NCI-H2196 (cell line): ENCODE measurements at regions not wholly inside any gene's neighbourhood (a gene's known extent, or its start where the extent isn't known, plus 50 kb on each side); places are given as distances from the start of the nearest gene placed in this dataset.
"Not testable (repeated sequence)": the region's sequence is repeated elsewhere in the genome, so short reads cannot be mapped to it uniquely, and the experiment has no call there.

Experiments used
- DNase-seq: peaks from one replicate; lab custom pipeline; 2025; ENCODE audit not compliant: unreplicated experiment; lab: John Stamatoyannopoulos, UW

DNA sequence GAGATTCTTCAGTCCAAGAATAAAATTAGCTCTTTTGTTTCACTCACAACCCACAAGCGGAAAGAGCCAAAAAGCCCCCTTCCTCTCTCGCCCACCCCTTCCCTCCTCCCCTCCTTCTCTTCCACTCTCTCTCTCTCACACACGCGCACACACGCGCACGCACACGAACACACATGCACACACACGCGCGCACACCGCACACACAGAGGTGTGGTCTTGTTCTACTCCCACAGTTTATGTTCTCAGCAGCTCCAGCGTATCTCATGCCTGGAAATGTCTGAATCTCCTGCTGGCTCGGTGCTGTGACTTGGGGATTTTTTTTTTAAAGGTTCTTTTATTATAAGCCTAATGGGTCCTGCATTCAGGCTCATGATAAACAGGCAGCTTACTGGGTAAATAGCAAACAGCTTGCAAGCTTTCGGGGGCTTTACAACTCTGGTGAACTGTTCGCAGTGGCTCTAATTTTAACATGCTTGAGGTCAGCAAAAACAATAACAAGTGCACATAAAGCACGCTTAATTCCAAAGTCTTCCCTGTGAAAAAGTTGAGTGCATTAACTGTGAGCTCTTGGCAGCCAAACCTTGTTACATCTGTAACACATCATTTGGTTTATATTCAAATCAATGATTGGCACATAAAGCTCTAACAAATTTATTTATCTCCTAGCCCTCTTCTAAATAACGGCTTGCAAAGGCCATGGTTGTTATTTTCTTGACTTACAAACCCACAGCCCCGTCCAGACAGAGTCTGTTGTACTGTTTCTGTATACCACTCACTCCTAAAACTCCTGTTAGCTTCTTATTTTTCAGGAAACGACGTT lies 424.1 kb upstream of the MGMT start:
- no peak for DNase-seq

DNA sequence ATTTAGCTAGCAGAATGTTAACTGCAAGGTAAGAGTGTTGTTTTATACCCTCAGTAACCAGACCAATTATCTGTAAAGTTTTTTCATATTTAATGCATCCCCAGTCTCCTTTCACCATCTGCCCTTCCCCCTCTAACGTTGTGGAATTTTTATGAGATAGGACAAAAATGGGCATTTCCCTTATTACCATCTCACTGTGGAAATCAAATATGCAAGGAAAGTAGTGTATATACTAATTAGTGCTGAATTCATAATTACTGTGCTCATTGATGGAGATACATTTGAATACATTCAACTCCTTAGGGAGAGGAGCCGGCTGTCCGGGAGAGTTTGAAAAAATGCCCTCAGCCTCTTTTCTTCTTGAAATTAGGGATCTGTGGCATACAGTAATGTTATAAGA lies 423.4 kb upstream of the MGMT start:
- no peak for DNase-seq

- DNase-seq = no peak
Observed at GRCh38 chr10:129045599-129045998, 421.4 kb upstream of the MGMT start.

GRCh38 chr10:129046065-129046681 lies 420.9 kb upstream of the MGMT start:
- DNase-seq = no peak

DNA sequence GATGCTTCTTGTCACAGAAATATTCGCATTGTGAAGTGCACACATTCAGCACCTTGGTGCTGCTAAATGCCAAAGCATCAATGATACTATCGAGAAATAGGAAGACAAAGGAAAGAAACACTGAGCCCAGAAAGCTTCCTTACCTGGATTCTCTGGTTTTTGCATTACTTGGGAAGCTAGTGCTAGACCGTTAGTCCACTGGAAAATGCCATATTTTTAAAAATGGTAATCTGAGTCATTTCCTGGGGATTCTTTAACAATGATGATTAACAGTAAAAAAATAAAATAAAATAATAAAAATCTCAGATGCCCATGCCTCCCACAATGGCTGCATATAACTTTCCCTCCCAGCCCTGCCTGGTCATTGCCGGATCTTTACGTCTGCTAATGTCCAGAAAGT lies 420.1 kb upstream of the MGMT start:
- no peak for DNase-seq

GRCh38 chr10:129047600-129047999 lies 419.4 kb upstream of the MGMT start:
- DNase-seq = no peak

DNA sequence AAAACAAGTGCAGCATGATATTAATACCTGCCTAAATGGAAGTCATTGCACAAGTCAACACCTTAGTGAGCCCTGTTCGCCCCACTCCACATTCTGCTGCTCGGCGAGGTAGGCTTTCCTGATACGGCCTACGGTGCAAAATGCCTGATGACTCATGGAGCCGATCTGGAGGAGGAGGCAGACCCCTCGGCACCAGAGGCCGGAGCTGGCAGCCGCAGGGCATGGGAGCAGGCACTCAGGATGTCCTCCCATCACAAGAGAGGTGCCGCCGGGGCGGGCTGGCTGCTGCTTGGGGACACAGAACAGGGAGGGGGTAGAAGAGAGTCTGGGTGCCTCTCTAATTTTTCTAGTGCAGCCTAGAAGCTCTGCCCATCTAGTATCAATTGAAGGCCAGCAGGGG lies 418.5 kb upstream of the MGMT start:
- DNase-seq = no peak

GRCh38 chr10:129049501-129049900 lies 417.5 kb upstream of the MGMT start:
- no peak for DNase-seq

- no peak for DNase-seq
Observed at GRCh38 chr10:129055225-129055624, 411.8 kb upstream of the MGMT start.

DNA sequence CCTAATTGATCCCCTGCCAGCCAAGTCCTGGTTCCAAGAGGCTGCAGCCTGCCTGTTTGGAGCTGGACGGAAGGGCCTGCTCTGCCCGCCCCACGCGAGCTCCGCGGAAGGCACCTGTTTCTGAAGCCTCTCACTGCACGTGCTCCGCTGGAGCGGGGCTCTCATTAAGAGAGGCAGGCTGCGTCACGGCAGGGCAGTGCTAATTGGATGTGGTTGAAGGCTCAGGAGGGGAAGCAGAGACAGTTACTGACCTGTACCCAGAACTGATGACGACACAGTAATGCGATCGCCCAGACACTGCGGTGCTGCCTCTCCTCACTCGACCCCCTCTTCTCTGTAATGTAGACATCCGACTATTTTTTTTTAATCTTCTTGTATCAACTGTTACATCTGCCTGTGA lies 411.1 kb upstream of the MGMT start:
- no peak for DNase-seq

GRCh38 chr10:129056734-129057689 lies 410.0 kb upstream of the MGMT start:
- no peak for DNase-seq

DNA sequence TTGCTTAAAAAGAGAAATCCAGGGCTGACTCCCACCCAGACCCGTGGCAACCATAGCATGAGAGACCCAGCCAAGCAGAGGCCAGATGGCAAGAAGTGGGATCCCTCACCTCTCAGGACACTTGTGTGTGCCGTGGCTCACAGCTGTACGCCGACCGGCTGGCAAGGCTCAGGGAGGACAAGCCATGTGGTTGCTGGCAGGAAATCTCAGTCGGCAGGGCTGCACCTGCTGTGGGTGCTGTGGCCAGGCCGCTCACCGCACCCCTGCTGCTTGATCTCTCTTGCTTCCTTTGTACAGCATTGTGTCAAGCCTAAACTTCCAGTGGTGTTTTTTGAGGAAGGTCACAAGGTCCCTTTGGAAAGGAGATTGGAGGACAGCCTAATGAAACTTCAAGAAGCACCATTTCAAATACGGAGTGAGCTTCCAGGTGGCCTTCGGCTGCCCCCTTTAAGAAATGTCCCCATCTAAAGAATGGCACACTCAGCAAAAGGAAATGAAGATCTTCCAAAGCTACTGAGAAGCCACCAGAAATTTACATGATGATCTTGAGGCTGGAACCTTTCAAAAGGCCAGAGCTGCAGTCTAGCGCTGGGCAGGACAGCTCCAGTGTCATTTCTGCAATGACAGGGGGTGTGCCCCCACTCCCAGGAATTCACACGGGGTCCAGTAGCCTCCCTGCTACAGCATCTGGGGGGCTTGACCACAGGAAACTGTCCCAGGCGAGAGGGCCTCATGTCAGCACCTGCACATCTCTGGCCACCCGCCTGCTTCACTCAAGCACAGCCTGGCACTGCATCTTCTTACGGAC lies 409.0 kb upstream of the MGMT start:
- DNase-seq = no peak

DNA sequence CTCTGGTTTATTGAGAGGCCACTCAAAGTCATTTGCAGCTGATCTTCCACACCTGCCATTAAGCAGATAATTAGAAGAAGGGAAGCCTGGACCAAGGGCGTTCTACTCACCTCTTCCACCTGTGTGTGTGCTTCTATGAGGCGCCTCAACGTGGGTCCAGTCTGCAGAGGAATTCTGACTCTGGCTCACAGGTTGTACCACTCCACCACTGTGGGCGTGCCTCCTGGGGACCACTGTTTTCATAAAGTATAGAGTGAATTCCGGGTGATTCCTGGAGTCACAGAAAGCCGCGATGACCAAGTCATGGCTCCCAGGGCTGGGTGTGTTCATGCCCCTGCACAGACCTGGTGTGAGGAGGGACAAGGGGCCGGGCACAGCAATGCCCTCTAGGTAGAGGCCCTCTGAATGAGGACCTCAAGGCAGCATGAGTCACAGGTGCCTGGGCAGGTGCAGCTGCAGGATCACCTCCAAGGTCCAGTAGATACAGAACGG lies 408.3 kb upstream of the MGMT start:
- DNase-seq = no peak

DNA sequence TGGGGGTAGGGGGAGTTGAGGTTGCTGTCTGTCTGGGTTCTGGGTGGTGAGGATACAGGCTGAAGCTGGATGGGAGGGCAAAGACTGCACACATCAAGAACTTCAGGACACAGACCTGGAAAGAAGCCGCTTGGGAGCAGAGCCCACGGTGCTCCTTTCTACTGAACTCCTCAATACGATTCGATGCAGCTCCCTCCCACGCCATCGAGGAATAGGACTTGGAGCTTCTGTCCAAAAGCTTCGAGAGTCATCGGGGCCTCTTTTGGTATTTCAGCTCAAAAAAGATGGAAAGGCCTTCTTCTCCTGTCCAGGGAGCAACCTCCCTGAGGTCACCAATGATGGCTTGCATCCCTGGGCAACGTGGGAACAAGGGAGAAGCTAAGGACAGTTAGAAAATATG lies 407.1 kb upstream of the MGMT start:
- DNase-seq = no peak

DNA sequence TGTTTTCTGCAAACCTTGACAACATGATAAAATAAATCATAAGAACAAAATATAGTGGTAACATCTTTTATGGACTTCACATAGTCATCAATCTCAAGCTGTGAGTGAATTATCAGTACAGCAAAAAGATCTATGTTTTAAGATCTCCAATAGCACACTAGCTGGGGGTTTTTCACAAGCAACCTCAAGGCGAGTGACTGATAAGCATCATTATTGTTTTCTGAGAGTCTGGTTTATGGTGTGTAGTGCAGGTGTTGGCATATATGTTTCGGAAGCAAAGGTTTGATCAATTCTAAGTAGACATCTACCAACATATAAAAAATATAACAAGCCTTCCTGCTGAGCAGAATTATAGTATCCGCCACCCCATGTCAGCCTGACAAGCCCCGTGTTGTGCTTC lies 403.8 kb upstream of the MGMT start:
- no peak for DNase-seq

DNA sequence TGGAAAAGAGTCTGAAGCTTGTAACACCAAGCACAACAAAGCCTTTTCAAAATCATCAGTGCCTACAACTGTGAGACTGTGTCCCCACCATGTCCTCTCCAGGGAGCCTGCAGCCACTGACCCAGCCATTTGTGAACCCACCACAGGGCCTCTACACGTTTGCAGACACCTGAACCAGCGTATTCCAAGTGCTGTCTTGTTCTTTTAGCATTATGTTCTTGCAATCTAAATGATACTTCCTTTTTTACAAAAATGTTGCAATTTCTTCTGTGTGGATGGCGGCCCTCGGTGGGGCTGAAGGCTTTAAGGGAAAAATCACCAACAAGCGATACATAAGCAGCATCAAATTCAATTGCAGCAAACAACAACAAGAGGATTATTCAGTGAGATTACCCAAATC lies 403.2 kb upstream of the MGMT start:
- no peak for DNase-seq

DNA sequence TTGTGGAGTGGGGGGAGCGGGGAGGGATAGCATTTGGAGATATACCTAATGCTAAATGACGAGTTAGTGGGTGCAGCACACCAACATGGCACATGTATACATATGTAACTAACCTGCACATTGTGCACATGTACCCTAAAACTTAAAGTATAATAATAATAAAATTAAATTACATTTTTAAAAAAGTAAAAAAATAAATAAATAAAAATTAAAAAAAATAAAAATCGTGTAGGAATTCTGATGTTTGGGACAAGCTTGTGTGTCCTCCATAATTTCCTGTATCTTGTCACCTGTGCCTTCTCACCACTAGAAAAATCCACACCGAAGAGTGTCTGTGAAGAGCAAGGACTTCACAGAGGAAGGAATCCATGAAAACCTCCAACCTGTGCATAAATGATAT lies 400.5 kb upstream of the MGMT start:
- not testable (repeated sequence) for DNase-seq

DNA sequence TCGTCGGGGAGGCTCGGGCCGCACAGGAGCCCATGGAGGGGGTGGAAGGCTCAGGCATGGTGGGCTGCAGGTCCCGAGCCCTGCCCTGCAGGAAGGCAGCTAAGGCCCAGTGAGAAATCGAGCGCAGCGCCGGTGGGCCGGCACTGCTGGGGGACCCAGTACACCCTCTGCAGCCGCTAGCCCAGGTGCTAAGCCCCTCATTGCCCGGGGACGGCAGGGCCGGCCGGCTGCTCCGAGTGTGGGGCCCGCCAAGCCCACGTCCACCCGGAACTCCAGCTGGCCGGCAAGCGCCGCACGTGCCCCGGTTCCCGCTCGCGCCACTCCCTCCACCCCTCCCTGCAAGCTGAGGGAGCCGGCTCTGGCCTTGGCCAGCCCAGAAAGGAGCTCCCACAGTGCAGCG lies 395.6 kb upstream of the MGMT start:
- not testable (repeated sequence) for DNase-seq

DNA sequence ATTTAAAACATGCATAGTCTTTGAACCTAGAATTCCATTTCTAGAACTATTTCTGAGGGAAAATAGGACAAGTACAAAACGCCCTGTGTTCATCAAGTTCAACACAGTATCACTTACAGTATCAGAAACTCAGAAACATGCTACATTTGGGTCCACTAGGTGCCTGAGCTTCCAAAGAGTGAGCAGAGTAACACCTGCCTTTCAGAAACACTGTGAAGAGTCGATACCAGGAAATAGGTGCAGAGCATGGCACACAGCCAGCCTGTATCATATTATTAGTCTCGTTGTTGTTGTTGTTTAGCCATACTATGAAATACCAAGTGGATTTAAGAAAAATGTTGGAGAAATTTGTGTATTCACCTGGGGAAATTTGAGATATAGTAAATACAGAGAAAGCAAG lies 392.1 kb upstream of the MGMT start:
- DNase-seq = peak; percentile 17

DNA sequence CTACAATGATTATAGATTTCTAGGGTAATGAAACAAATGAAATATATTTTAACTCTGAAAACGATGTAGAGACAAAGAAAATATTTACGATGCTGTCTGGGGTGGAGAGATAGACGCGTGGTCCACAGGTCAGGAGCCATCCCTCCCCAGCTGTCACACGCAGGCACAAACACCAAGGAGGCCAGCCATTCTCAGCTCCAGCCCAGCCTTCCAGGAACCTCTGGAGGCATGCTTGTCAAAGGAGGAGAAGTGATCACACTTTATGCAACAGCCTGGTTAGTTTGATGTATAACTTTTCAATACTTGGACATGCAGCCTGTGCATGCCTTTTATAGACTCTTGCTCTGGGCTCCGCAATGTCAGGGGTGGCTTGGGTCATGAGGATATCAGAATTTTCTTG lies 391.5 kb upstream of the MGMT start:
- no peak for DNase-seq

DNA sequence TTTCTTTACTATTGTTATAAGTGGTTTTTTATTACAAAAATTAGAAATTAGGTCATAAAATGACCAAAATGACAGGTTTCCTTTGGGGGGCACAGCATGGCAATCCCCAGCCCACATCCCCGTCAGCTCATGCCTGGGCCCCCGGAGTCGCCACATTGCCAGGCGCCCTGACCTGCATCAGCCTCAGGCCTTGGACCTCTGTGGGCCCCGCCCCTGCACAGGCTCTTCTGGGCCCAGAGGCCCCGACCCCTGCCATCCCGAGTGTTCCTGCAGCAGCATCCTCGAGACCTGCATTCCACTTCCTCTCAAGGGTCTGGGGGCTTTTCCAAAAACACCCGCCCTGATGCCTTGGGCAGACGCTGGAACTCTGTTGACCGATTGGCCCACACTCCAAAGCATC lies 391.1 kb upstream of the MGMT start:
- DNase-seq = no peak
